HG03159 (cell line): ENCODE measurements at regions not wholly inside any gene's neighbourhood (a gene's known extent, or its start where the extent isn't known, plus 50 kb on each side); places are given as distances from the start of the nearest gene placed in this dataset.

Experiments
- ATAC-seq: cut with Tn5 transposase; IDR thresholded peaks from one replicate; pipeline ENCODE4 v1.9.1; 2021; ENCODE audit warnings: mild to moderate bottlenecking, moderate library complexity; ENCODE audit not compliant: unreplicated experiment

GRCh38 chr4:138964716-138965426, 50.7 kb upstream of the NOCT start:
- ATAC-seq = no peak

DNA sequence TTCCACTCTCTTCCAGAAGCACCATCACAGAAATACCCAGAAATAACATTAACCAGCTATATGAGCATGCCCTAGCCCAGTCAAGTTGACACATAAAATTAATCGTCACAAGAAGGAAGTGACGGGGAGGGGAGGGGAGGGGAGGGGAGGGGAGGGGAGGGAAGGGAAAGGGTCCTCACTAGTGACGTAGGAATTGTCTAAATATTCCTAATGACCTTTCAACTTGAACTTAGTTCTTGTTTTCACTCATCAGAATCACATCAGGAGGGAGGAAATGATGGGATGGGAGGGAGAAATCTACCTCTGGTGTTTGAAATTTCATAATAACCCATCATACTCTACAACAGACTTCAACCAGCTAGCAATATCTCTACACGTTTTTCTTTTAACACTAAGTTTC, 52.2 kb upstream of the NOCT start:
- ATAC-seq = no peak

- ATAC-seq = no peak
These were observed 53.9 kb upstream of the NOCT start for GRCh38 chr4:138961664-138962063.

- ATAC-seq = no peak
These were observed 54.5 kb upstream of the NOCT start for GRCh38 chr4:138961129-138961528.

DNA sequence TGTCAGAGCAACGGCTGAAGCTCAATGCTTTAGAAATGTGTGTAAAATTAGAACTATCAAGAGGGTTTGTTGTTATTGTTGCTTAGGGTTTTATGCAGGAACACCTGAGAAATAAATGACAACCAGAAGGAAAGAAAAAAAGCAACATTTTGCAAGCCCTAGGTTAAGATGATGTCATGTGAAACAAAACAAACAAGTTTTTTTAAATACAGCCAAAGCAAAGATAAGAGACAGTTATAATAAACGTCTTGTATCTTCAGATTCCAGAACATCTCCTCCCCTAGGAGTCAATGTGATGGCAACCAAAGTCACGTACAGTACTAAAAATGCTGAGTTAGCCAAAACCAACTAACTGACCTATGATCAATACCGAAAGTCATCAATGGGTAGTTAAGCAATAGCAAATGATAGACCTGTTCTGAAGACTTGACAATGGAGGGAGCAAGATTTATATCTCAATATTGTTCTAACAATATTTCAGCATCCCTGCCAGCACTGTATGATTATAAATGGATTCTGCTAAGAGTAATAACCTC, 55.3 kb upstream of the NOCT start:
- ATAC-seq = no peak

GRCh38 chr4:138959097-138959815, 56.3 kb upstream of the NOCT start:
- ATAC-seq = no peak

GRCh38 chr4:138958519-138958918, 57.1 kb upstream of the NOCT start:
- ATAC-seq = no peak

- ATAC-seq = no peak
These were observed 58.3 kb upstream of the NOCT start for GRCh38 chr4:138957302-138957701.

- no peak for ATAC-seq
These were observed 61.2 kb upstream of the NOCT start for GRCh38 chr4:138954428-138954827.

DNA sequence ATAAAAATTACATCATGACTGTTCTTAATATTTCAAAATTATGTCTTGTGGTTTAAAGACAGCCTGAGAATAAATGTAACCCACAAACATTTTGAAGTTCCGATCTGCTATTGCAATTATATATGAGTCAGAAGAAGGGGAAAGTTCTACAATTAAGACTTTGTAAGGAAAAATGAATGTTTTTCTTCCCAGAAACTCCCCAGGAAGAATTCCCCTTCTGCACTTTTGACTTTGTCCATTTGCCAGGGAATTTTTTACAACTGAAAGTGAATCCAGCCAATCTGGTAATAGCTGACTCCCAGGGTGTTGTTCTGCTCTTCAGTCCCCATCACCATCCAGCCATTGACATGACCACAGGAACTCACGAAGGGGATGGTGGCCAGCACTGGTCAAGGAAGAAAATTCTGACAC, 61.6 kb upstream of the NOCT start:
- ATAC-seq = no peak

DNA sequence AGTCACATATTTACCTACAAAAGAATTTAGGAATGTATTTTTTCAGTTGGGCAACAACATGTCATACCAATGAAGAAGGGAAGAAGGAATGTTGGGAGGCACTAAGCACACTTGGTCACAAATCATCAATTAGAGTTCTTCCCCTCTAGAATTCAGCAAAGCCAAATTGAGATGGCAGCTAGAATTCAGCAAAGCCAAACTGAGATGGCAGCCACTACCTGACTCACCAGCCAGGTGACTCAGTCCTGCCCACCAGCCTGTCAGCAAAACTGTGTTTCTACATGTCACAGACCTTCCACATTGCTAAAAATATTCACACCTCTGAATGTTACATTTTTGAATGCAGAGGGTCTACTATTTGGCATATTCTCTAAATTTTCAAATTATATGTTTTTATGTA, 63.2 kb upstream of the NOCT start:
- no peak for ATAC-seq

- ATAC-seq = no peak
These were observed 63.8 kb upstream of the NOCT start for GRCh38 chr4:138951764-138952163.

GRCh38 chr4:138949866-138950265, 65.7 kb upstream of the NOCT start:
- ATAC-seq = no peak

DNA sequence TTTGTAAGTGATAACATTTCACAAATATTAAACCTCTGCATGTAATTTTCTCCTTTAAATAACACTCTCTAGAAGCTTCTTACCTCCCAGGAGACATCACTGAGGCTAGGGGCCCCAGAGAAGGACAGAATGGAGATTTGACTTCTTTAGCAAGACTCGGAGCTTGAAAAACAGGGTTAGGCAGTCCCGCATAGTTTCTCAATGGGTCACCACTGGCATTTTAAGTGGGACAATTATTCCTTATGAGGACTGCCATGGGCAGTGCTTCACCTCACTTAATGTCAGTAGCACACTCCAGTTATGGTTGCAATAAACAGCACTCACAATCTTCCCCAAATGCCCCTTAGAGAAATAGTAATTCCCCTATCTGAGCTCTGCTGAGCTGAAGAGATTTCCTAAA, 66.7 kb upstream of the NOCT start:
- ATAC-seq = no peak

- no peak for ATAC-seq
These were observed 69.3 kb upstream of the NOCT start for GRCh38 chr4:138946306-138946705.

- no peak for ATAC-seq
These were observed 69.7 kb upstream of the NOCT start for GRCh38 chr4:138945840-138946239.

DNA sequence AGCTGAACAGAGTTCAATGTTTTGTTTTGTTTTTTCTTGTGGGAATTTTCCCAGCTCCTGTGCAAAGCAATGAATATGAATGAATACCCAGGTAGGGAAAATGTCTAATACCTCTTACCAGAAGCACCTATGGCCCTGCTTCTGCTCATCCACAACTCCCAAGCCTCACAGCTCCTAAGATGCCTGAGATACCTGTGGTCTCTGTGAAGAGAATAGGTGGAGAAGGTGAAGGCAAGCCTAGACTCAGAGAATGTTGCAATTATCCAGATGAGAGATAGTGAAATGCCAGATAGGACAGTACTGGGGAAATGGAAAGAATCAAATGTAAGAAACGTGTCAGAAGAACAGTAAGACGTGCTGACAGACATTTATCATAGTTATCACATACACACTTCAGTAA, 70.2 kb upstream of the NOCT start:
- ATAC-seq = no peak

DNA sequence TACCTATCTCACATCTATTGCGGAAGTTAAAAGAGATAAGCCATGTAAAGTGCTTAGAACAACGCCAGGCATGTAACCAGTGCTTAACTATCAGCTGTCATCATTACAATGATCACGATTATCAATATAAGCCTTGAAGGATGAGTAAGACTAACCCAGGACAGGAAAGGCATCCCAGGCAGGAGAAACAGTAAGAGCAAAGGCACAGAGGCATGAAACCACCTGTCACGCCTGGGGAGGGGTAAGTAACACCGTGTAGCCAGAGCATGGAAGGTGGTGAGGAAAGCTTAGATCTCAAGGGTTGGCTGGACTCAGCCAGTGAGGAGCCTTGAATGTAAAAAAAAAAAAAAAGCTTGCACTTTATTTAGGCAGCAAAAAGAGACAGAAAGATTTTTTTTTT, 71.7 kb upstream of the NOCT start:
- no peak for ATAC-seq

DNA sequence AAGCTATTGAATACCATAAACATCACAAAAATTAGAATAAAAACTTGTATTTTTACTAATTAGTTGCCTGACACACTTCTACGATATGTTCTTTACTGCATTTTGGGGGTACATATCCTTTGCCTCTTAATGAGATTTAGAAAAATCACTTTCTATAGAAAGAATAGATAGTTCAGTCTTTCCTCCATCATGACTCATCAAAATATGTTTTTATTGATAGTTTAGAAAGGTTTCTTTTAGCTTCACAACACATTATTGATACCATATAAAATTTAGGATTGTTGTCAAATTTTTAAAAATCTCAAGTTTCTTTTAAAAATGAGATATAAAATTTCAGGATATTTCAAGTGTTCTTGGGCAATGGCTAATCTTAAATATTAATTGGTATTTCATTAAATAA, 74.5 kb upstream of the NOCT start:
- no peak for ATAC-seq

GRCh38 chr4:138939960-138940359, 75.6 kb upstream of the NOCT start:
- no peak for ATAC-seq

GRCh38 chr4:138938366-138938690, 77.3 kb upstream of the NOCT start:
- peak; percentile 58 for ATAC-seq

DNA sequence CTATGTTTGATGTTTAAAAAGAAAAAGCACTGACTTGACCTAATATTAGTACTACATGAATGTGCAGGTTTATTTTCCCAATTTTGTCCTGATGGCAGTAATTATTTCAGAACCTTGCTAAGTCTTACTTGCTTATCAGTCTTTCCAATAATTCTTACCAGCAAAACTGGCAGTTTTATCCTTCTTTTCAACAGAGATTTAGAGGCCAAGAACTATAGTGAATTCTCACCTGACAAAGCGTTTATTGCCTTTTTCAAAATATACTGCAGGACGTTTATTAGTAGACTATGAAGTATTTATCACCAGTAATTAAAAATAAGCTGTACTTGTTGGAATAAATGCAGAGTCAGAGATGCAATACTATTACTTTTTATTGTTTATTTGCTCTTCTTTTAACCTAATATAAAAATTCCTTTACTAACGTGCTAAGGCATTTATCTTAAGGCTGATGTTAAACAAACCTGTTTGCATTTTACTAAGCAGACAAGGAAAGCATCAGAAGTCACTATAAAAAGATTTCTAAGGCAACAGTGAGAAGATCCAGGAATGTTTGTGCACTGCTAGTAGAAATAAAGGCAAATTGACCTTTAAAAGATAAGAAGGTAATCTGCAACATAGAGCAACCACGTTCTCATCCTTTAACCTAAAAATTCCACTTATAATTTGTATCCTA, 80.3 kb upstream of the NOCT start:
- ATAC-seq = no peak
